PC-9 (cell line): ENCODE measurements at regions not wholly inside any gene's neighbourhood (a gene's known extent, or its start where the extent isn't known, plus 50 kb on each side); places are given as distances from the start of the nearest gene placed in this dataset.

Experiments used
- BruUV-seq: library from RNA; stranded (reverse); fragments of 400-500 nt; replicated peaks from 2 replicates; lab custom pipeline; 2021; lab: Mats Ljungman, UMichigan
- CTCF ChIA-PET: fragments of 300-600 bp; sonication (Branson Sonifier 250); formaldehyde crosslinking; loops from one replicate; lab custom pipeline; 2022; ENCODE audit warnings: antibody characterized with exemption; lab: Charles Lee
- POLR2A ChIA-PET: fragments of 300-600 bp; sonication (Branson Sonifier 250); formaldehyde crosslinking; loops from one replicate; lab custom pipeline; 2022; ENCODE audit warnings: antibody characterized with exemption; ENCODE audit not compliant: unreplicated experiment; lab: Charles Lee
- DNase-seq, 2 experiments: peaks; one replicate each; pipeline versions ENCODE4 v3.0.0 to v3.0.0-alpha.2; 2015 to 2022; ENCODE audit warnings: mixed read lengths in 1 of 2
- H2AFZ ChIP-seq: fragments of 200-600 bp; sonication (generic); 2 replicates; pipeline ENCODE4 v1.8.1; 2017; ENCODE audit warnings: antibody characterized with exemption
- H3F3A ChIP-seq: fragments of 200-600 bp; sonication (generic); 2 replicates; pipeline ENCODE4 v1.8.1; 2017; ENCODE audit warnings: antibody characterized with exemption, mild to moderate bottlenecking, low read depth; ENCODE audit not compliant: insufficient read depth
- H3K27ac ChIP-seq: fragments of 200-600 bp; sonication (generic); 2 replicates; pipeline ENCODE4 v1.6.1; 2016; ENCODE audit warnings: mixed run types
- H3K27me3 ChIP-seq: fragments of 200-600 bp; sonication (generic); 2 replicates; pipeline ENCODE4 v1.6.1; 2016; ENCODE audit warnings: low read depth, mixed run types; ENCODE audit not compliant: insufficient read depth
- H3K36me3 ChIP-seq: fragments of 200-600 bp; sonication (generic); 2 replicates; pipeline ENCODE4 v1.6.1; 2016; ENCODE audit warnings: low read depth, mixed run types
- H3K4me1 ChIP-seq: fragments of 200-600 bp; sonication (generic); replicated peaks from 2 replicates; pipeline ENCODE4 v1.6.1; 2016; ENCODE audit warnings: mixed run types; ENCODE audit not compliant: insufficient read depth
- H3K4me2 ChIP-seq: fragments of 200-600 bp; sonication (generic); 2 replicates; pipeline ENCODE4 v1.6.1; 2017; ENCODE audit warnings: mixed run types
- H3K4me3 ChIP-seq: fragments of 200-600 bp; sonication (generic); 2 replicates; pipeline ENCODE4 v1.6.1; 2016; ENCODE audit warnings: mixed run types
- H3K79me2 ChIP-seq: fragments of 200-600 bp; sonication (generic); 2 replicates; pipeline ENCODE4 v1.6.1; 2017; ENCODE audit warnings: low read depth, mixed run types
- H3K9me2 ChIP-seq: fragments of 200-600 bp; sonication (generic); 2 replicates; pipeline ENCODE4 v1.8.1; 2017; ENCODE audit warnings: mild to moderate bottlenecking; ENCODE audit not compliant: insufficient read depth
- H3K9me3 ChIP-seq: fragments of 200-600 bp; sonication (generic); 2 replicates; pipeline ENCODE4 v1.8.1; 2016; ENCODE audit warnings: low read depth; ENCODE audit not compliant: insufficient read depth
- H4K20me1 ChIP-seq: fragments of 200-600 bp; sonication (generic); 2 replicates; pipeline ENCODE4 v1.8.1; 2017; ENCODE audit not compliant: insufficient read depth
- EZH2 ChIP-seq: fragments of 200-600 bp; sonication (generic); IDR thresholded peaks from 2 replicates; pipeline ENCODE4 v1.8.0; 2017; ENCODE audit warnings: antibody characterized with exemption, low read depth
- intact Hi-C: fragments of 100-400 bp; cut with micrococcal nuclease; formaldehyde crosslinking; loops from one replicate; pipeline ENCODE4 v1.10.0; 2022; ENCODE audit not compliant: unreplicated experiment
- TF ChIP-seq, protein P1 (sequence below): fragments of 200-600 bp; sonication (generic); conservative IDR thresholded peaks from 2 replicates; pipeline ENCODE4 v1.6.1; 2017; ENCODE audit warnings: mixed run types, antibody characterized with exemption, mild to moderate bottlenecking, moderate library complexity

DNA sequence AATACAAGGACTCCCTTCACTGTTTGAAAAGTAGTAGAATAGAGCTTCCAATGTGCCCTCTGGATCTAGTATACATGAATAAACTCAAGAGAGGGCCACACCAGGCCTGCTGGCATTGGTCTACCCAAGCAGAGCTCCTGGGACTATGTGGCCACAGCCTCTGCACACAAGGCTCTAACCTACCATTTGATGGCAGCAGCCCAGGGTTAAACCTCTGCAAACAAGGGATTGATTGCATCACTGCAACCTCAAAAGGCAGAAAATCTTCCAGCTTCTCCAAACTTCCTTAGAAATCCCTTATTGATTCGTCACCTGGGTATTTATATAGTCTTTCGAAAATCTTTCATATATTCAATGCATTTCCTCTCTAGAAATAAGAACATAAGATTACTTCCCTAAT lies 147.6 kb upstream of the SETBP1 start:
- H3K4me2 ChIP-seq: no peak overlapping the region
- TF ChIP-seq, protein P1, sequence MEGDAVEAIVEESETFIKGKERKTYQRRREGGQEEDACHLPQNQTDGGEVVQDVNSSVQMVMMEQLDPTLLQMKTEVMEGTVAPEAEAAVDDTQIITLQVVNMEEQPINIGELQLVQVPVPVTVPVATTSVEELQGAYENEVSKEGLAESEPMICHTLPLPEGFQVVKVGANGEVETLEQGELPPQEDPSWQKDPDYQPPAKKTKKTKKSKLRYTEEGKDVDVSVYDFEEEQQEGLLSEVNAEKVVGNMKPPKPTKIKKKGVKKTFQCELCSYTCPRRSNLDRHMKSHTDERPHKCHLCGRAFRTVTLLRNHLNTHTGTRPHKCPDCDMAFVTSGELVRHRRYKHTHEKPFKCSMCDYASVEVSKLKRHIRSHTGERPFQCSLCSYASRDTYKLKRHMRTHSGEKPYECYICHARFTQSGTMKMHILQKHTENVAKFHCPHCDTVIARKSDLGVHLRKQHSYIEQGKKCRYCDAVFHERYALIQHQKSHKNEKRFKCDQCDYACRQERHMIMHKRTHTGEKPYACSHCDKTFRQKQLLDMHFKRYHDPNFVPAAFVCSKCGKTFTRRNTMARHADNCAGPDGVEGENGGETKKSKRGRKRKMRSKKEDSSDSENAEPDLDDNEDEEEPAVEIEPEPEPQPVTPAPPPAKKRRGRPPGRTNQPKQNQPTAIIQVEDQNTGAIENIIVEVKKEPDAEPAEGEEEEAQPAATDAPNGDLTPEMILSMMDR: no peak
- TF ChIP-seq EZH2: no peak
- no peaks in the 10 kb centered on the region for H4K20me1 ChIP-seq
- no peak overlapping the region for H3K4me3 ChIP-seq
- no peak overlapping the region for H3K27ac ChIP-seq
- intact Hi-C loops: no loop called here
- H3K4me1 ChIP-seq: peaks cover 18% of the 10 kb centered on the region
- POLR2A ChIA-PET: no interaction called here
- peaks cover 6% of the 10 kb centered on the region for H3F3A ChIP-seq
- no peaks in the 10 kb centered on the region for H3K9me2 ChIP-seq
- no TSS peak for BruUV-seq
- H2AFZ ChIP-seq: no peak overlapping the region
- CTCF ChIA-PET: no interaction called here
- DNase-seq: no peak
- H3K27me3 ChIP-seq: no peaks in the 10 kb centered on the region
- no peaks in the 10 kb centered on the region for H3K79me2 ChIP-seq
- H3K36me3 ChIP-seq: no peaks in the 10 kb centered on the region
- H3K9me3 ChIP-seq: no peaks in the 10 kb centered on the region

DNA sequence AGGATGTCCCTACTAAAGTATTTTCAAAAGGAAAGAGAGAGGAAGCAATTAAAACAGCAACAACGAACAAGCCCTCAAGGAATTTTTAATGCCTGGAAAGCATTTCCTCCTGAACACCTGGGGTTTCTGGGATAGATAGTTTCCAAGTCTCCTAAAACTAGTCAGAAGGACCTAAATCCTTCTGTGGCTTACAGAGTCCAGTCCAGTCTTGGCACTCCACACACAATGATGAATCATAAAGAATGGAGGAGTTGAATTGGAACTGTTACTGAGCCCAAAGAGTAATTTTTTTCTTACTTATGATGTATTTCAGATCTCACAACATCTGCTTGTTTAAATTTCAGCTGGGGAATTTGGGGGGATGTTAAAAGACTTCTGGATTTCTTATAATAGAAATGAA lies 144.6 kb upstream of the SETBP1 start:
- intact Hi-C loops: no loop called here
- no peaks in the 10 kb centered on the region for H3K27me3 ChIP-seq
- H3K36me3 ChIP-seq: no peaks in the 10 kb centered on the region
- no peaks in the 10 kb centered on the region for H3K9me2 ChIP-seq
- no peak overlapping the region for H3K27ac ChIP-seq
- BruUV-seq: no TSS peak
- ChIA-PET POLR2A (no interaction called here), CTCF (no interaction called here)
- H4K20me1 ChIP-seq: no peaks in the 10 kb centered on the region
- H3K4me3 ChIP-seq: no peak overlapping the region
- H3F3A ChIP-seq: peaks cover 6% of the 10 kb centered on the region
- no peaks in the 10 kb centered on the region for H3K79me2 ChIP-seq
- no peak for DNase-seq
- no peak overlapping the region for H3K4me2 ChIP-seq
- peaks cover 25% of the 10 kb centered on the region for H3K4me1 ChIP-seq
- TF ChIP-seq, protein P1: no peak
- TF ChIP-seq EZH2: no peak
- H2AFZ ChIP-seq: no peak overlapping the region
- no peaks in the 10 kb centered on the region for H3K9me3 ChIP-seq

DNA sequence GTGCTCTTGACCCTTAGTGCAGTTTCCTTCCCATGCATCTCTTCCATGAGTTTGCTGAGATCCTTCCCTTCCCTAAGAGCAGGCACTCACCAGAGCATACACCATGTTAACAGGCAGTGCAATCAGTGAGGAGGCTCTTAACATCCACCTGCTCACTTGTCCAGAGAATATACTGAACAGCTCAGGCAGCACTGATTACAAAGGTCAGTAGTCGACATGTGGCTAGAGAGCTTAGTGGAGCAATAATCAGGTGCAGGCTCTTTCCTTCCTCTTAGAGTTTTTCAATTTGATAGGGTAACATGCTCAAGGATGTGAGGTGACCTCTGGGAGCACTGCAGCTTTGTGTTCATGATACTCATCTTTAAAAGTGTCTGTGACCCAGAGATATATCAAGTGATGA lies 144.1 kb upstream of the SETBP1 start:
- POLR2A ChIA-PET: no interaction called here
- peaks cover 6% of the 10 kb centered on the region for H3F3A ChIP-seq
- no peaks in the 10 kb centered on the region for H3K9me2 ChIP-seq
- CTCF ChIA-PET: no interaction called here
- peaks cover 28% of the 10 kb centered on the region for H3K4me1 ChIP-seq
- no peak overlapping the region for H2AFZ ChIP-seq
- TF ChIP-seq EZH2: no peak
- TF ChIP-seq, protein P1: no peak
- H3K27me3 ChIP-seq: no peaks in the 10 kb centered on the region
- peak overlapping the region; percentile 32; the same call in 1 of the 2 replicates for H3K27ac ChIP-seq
- no peaks in the 10 kb centered on the region for H3K79me2 ChIP-seq
- no peak for DNase-seq
- no peaks in the 10 kb centered on the region for H4K20me1 ChIP-seq
- H3K36me3 ChIP-seq: no peaks in the 10 kb centered on the region
- no peak overlapping the region for H3K4me2 ChIP-seq
- H3K9me3 ChIP-seq: no peaks in the 10 kb centered on the region
- no peak overlapping the region for H3K4me3 ChIP-seq
- no TSS peak for BruUV-seq
- intact Hi-C loops: no loop called here
